ENCODE measurements at regions not wholly inside any gene's neighbourhood (a gene's known extent, or its start where the extent isn't known, plus 50 kb on each side); places are given as distances from the start of the nearest gene placed in this dataset.

GRCh38 chr13:74298923-74299322 is 164.7 kb upstream of the KLF12 start:
- no peak for DNase-seq (ENCODE audit: extremely low read depth, low read depth)
- H3K4me3 ChIP-seq (replicated peaks; ENCODE audit: low read depth, low read length), result no peak overlapping the region
- TF ChIP-seq CTCF (IDR thresholded peaks at IDR 0.05; ENCODE audit: low read depth, low read length, missing control alignments), result no peak

- H3K4me3 ChIP-seq (replicated peaks; ENCODE audit: low read depth, low read length), result no peak overlapping the region
- no peak for DNase-seq (ENCODE audit: extremely low read depth, low read depth)
- no peak for TF ChIP-seq CTCF (IDR thresholded peaks at IDR 0.05; ENCODE audit: low read depth, low read length, missing control alignments)
These were observed 155.9 kb upstream of the KLF12 start for GRCh38 chr13:74289861-74290773.

GRCh38 chr13:74289107-74289506 is 154.9 kb upstream of the KLF12 start:
- TF ChIP-seq CTCF (IDR thresholded peaks at IDR 0.05; ENCODE audit: low read depth, low read length, missing control alignments), result no peak
- no peak for DNase-seq (ENCODE audit: extremely low read depth, low read depth)
- H3K4me3 ChIP-seq (replicated peaks; ENCODE audit: low read depth, low read length), result no peak overlapping the region

- H3K4me3 ChIP-seq (replicated peaks; ENCODE audit: low read depth, low read length), result peak overlapping the region; percentile 8; the same call in 1 of the 2 replicates
- no peak for DNase-seq (ENCODE audit: extremely low read depth, low read depth)
- no peak for TF ChIP-seq CTCF (IDR thresholded peaks at IDR 0.05; ENCODE audit: low read depth, low read length, missing control alignments)
These were observed 154.2 kb upstream of the KLF12 start for GRCh38 chr13:74288361-74288911.

- no peak for TF ChIP-seq CTCF (IDR thresholded peaks at IDR 0.05; ENCODE audit: low read depth, low read length, missing control alignments)
- peak; percentile 44 for DNase-seq (ENCODE audit: extremely low read depth, low read depth)
- no peak overlapping the region for H3K4me3 ChIP-seq (replicated peaks; ENCODE audit: low read depth, low read length)
These were observed 153.5 kb upstream of the KLF12 start for GRCh38 chr13:74287724-74288169.

GRCh38 chr13:74280795-74281490 is 146.7 kb upstream of the KLF12 start:
- H3K4me3 ChIP-seq (replicated peaks; ENCODE audit: low read depth, low read length), result no peak overlapping the region
- no peak for DNase-seq (ENCODE audit: extremely low read depth, low read depth)
- TF ChIP-seq CTCF (IDR thresholded peaks at IDR 0.05; ENCODE audit: low read depth, low read length, missing control alignments), result no peak
